ENCODE measurements at regions not wholly inside any gene's neighbourhood (a gene's known extent, or its start where the extent isn't known, plus 50 kb on each side); places are given as distances from the start of the nearest gene placed in this dataset.

- Histone ChIP-seq H3K9me3 (peaks cover 3% of the 10 kb centered on the region; the same call in 1 of the 2 replicates), H3K27me3 (no peaks in the 10 kb centered on the region), H3K36me3 (no peaks in the 10 kb centered on the region), H3K4me3 (no peak overlapping the region)
- no peak for DNase-seq
Measured at GRCh38 chr5:144820278-144820677, 649.6 kb downstream of the KCTD16 start.

- Histone ChIP-seq H3K36me3 (no peaks in the 10 kb centered on the region), H3K9me3 (peaks cover 9% of the 10 kb centered on the region; the same call in 1 of the 2 replicates), H3K27me3 (no peaks in the 10 kb centered on the region), H3K4me3 (no peak overlapping the region)
- no peak for DNase-seq
Measured at GRCh38 chr5:144815131-144815530, 644.5 kb downstream of the KCTD16 start.

GRCh38 chr5:144812763-144813162 lies 642.1 kb downstream of the KCTD16 start:
- Histone ChIP-seq H3K4me3 (no peak overlapping the region), H3K27me3 (no peaks in the 10 kb centered on the region), H3K9me3 (peaks cover 10% of the 10 kb centered on the region), H3K36me3 (no peaks in the 10 kb centered on the region)
- DNase-seq = peak; percentile 96

- Histone ChIP-seq H3K27me3 (no peaks in the 10 kb centered on the region), H3K4me3 (no peak overlapping the region), H3K36me3 (no peaks in the 10 kb centered on the region), H3K9me3 (no peaks in the 10 kb centered on the region)
- no peak for DNase-seq
Measured at GRCh38 chr5:144800169-144800568, 629.5 kb downstream of the KCTD16 start.

- no peaks in the 10 kb centered on the region for H3K9me3 ChIP-seq
- H3K4me3 ChIP-seq = no peak overlapping the region
- no peaks in the 10 kb centered on the region for H3K27me3 ChIP-seq
- no peaks in the 10 kb centered on the region for H3K36me3 ChIP-seq
- no peak for DNase-seq
Measured at GRCh38 chr5:144798595-144798994, 627.9 kb downstream of the KCTD16 start.

- peaks cover 3% of the 10 kb centered on the region; the same call in 1 of the 2 replicates for H3K9me3 ChIP-seq
- H3K27me3 ChIP-seq = no peaks in the 10 kb centered on the region
- no peak for DNase-seq
- H3K4me3 ChIP-seq = no peak overlapping the region
- H3K36me3 ChIP-seq = no peaks in the 10 kb centered on the region
Measured at GRCh38 chr5:144794922-144795321, 624.2 kb downstream of the KCTD16 start.

- Histone ChIP-seq H3K36me3 (no peaks in the 10 kb centered on the region), H3K27me3 (no peaks in the 10 kb centered on the region), H3K4me3 (no peak overlapping the region), H3K9me3 (peaks cover 3% of the 10 kb centered on the region; the same call in 1 of the 2 replicates)
- DNase-seq = no peak
Measured at GRCh38 chr5:144788556-144788955, 617.9 kb downstream of the KCTD16 start.

- H3K27me3 ChIP-seq = no peaks in the 10 kb centered on the region
- no peaks in the 10 kb centered on the region for H3K36me3 ChIP-seq
- H3K4me3 ChIP-seq = no peak overlapping the region
- H3K9me3 ChIP-seq = peaks cover 3% of the 10 kb centered on the region; the same call in 1 of the 2 replicates
- DNase-seq = no peak
Measured at GRCh38 chr5:144788046-144788445, 617.4 kb downstream of the KCTD16 start.

- no peak overlapping the region for H3K4me3 ChIP-seq
- no peaks in the 10 kb centered on the region for H3K27me3 ChIP-seq
- no peaks in the 10 kb centered on the region for H3K36me3 ChIP-seq
- no peaks in the 10 kb centered on the region for H3K9me3 ChIP-seq
- DNase-seq = no peak
Measured at GRCh38 chr5:144779368-144779767, 608.7 kb downstream of the KCTD16 start.

- no peaks in the 10 kb centered on the region for H3K9me3 ChIP-seq
- no peaks in the 10 kb centered on the region for H3K27me3 ChIP-seq
- no peaks in the 10 kb centered on the region for H3K36me3 ChIP-seq
- DNase-seq = no peak
- no peak overlapping the region for H3K4me3 ChIP-seq
Measured at GRCh38 chr5:144778561-144778960, 607.9 kb downstream of the KCTD16 start.

- Histone ChIP-seq H3K27me3 (no peaks in the 10 kb centered on the region), H3K9me3 (no peaks in the 10 kb centered on the region), H3K4me3 (no peak overlapping the region), H3K36me3 (no peaks in the 10 kb centered on the region)
- DNase-seq = no peak
Measured at GRCh38 chr5:144774197-144774596, 603.5 kb downstream of the KCTD16 start.

- Histone ChIP-seq H3K36me3 (no peaks in the 10 kb centered on the region), H3K27me3 (no peaks in the 10 kb centered on the region), H3K9me3 (no peaks in the 10 kb centered on the region), H3K4me3 (no peak overlapping the region)
- DNase-seq = no peak
Measured at GRCh38 chr5:144773628-144774027, 603.0 kb downstream of the KCTD16 start.

- no peak for DNase-seq
- no peak overlapping the region for H3K4me3 ChIP-seq
- no peaks in the 10 kb centered on the region for H3K27me3 ChIP-seq
- H3K9me3 ChIP-seq = no peaks in the 10 kb centered on the region
- H3K36me3 ChIP-seq = no peaks in the 10 kb centered on the region
Measured at GRCh38 chr5:144771802-144772201, 601.1 kb downstream of the KCTD16 start.

GRCh38 chr5:144742361-144742760 lies 571.7 kb downstream of the KCTD16 start:
- Histone ChIP-seq H3K9me3 (no peaks in the 10 kb centered on the region), H3K27me3 (no peaks in the 10 kb centered on the region), H3K36me3 (no peaks in the 10 kb centered on the region), H3K4me3 (no peak overlapping the region)
- no peak for DNase-seq

- Histone ChIP-seq H3K27me3 (no peaks in the 10 kb centered on the region), H3K36me3 (no peaks in the 10 kb centered on the region), H3K4me3 (no peak overlapping the region), H3K9me3 (peaks cover 11% of the 10 kb centered on the region)
- DNase-seq = peak; percentile 19
Measured at GRCh38 chr5:144731786-144732185, 561.1 kb downstream of the KCTD16 start.

GRCh38 chr5:144712090-144712489 lies 541.4 kb downstream of the KCTD16 start:
- no peak for DNase-seq
- H3K27me3 ChIP-seq = no peaks in the 10 kb centered on the region
- H3K4me3 ChIP-seq = no peak overlapping the region
- H3K9me3 ChIP-seq = peaks cover 4% of the 10 kb centered on the region
- no peaks in the 10 kb centered on the region for H3K36me3 ChIP-seq

- Histone ChIP-seq H3K36me3 (no peaks in the 10 kb centered on the region), H3K27me3 (no peaks in the 10 kb centered on the region), H3K4me3 (no peak overlapping the region), H3K9me3 (peaks cover 5% of the 10 kb centered on the region)
- DNase-seq = no peak
Measured at GRCh38 chr5:144711172-144711571, 540.5 kb downstream of the KCTD16 start.

- Histone ChIP-seq H3K36me3 (no peaks in the 10 kb centered on the region), H3K9me3 (peaks cover 5% of the 10 kb centered on the region), H3K4me3 (no peak overlapping the region), H3K27me3 (no peaks in the 10 kb centered on the region)
- no peak for DNase-seq
Measured at GRCh38 chr5:144710637-144711036, 540.0 kb downstream of the KCTD16 start.

- H3K4me3 ChIP-seq = no peak overlapping the region
- H3K36me3 ChIP-seq = no peaks in the 10 kb centered on the region
- peaks cover 5% of the 10 kb centered on the region for H3K9me3 ChIP-seq
- DNase-seq = no peak
- no peaks in the 10 kb centered on the region for H3K27me3 ChIP-seq
Measured at GRCh38 chr5:144703776-144704175, 533.1 kb downstream of the KCTD16 start.

Data from MG63 (cell line).